ENCODE measurements at regions not wholly inside any gene's neighbourhood (a gene's known extent, or its start where the extent isn't known, plus 50 kb on each side); places are given as distances from the start of the nearest gene placed in this dataset.
"Not testable (repeated sequence)": the region's sequence is repeated elsewhere in the genome, so short reads cannot be mapped to it uniquely, and the experiment has no call there.

GRCh38 chr5:108541836-108542235, 159.9 kb upstream of the FBXL17 start:
- Mint-ChIP-seq H3K36me3 (ENCODE audit: low read depth) (no peaks in the 10 kb centered on the region), H3K4me1 (no peaks in the 10 kb centered on the region), H3K27me3 (peaks cover 14% of the 10 kb centered on the region), H3K27ac (no peak overlapping the region), H3K4me3 (no peak overlapping the region), H3K9me3 (no peaks in the 10 kb centered on the region)
- no peak for ATAC-seq (ENCODE audit: low read depth)
- ChIA-PET CTCF (no interaction called here), POLR2A (no interaction called here)
- intact Hi-C loops (cut with micrococcal nuclease), result no loop called here
- DNase-seq, result no peak
- TF ChIP-seq CTCF (IDR thresholded peaks at IDR 0.05), result no peak

DNA sequence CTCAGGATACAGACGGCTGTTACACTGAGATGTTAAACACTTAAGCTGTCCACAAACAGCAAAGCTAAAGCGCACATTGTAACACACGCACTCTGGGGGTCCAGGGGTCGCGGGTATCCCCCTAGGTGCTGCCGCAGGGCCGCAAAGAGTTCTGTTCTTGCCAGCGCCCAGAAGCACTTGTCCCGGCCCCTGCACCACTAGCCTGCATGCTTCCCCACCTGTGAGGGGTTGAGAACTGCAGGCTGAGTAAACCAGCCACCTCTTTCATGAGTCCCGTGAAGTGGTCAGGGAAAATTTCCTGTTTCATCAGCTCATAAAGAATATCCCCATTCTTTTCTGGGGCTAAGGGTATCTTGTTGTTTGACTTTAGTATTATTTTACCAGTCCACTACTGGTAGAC, 154.4 kb upstream of the FBXL17 start:
- H3K27me3 Mint-ChIP-seq, result peaks cover 14% of the 10 kb centered on the region
- no peaks in the 10 kb centered on the region for H3K9me3 Mint-ChIP-seq
- TF ChIP-seq CTCF (IDR thresholded peaks at IDR 0.05), result no peak
- no peak overlapping the region for H3K4me3 Mint-ChIP-seq
- intact Hi-C loops (cut with micrococcal nuclease), result no loop called here
- POLR2A ChIA-PET, result no interaction called here
- H3K27ac Mint-ChIP-seq, result no peak overlapping the region
- H3K4me1 Mint-ChIP-seq, result no peaks in the 10 kb centered on the region
- DNase-seq (no peak), ATAC-seq (ENCODE audit: low read depth) (no peak)
- no peaks in the 10 kb centered on the region for H3K36me3 Mint-ChIP-seq (ENCODE audit: low read depth)
- CTCF ChIA-PET, result no interaction called here

- DNase-seq; H3K9me3 Mint-ChIP-seq; H3K27ac Mint-ChIP-seq; H3K4me3 Mint-ChIP-seq; POLR2A ChIA-PET; intact Hi-C loops (cut with micrococcal nuclease); ATAC-seq (ENCODE audit: low read depth); H3K27me3 Mint-ChIP-seq; H3K4me1 Mint-ChIP-seq; CTCF ChIA-PET; H3K36me3 Mint-ChIP-seq (ENCODE audit: low read depth): not testable (repeated sequence)
Measured at GRCh38 chr5:108532129-108532445, 150.2 kb upstream of the FBXL17 start.

- H3K4me1 Mint-ChIP-seq, result no peaks in the 10 kb centered on the region
- intact Hi-C loops (cut with micrococcal nuclease), result no loop called here
- no peaks in the 10 kb centered on the region for H3K27me3 Mint-ChIP-seq
- no peak overlapping the region for H3K27ac Mint-ChIP-seq
- POLR2A ChIA-PET, result no interaction called here
- peaks cover 5% of the 10 kb centered on the region for H3K9me3 Mint-ChIP-seq
- no peak overlapping the region for H3K4me3 Mint-ChIP-seq
- CTCF ChIA-PET, result no interaction called here
- no peaks in the 10 kb centered on the region for H3K36me3 Mint-ChIP-seq (ENCODE audit: low read depth)
- TF ChIP-seq CTCF (IDR thresholded peaks at IDR 0.05), result no peak
- DNase-seq (no peak), ATAC-seq (ENCODE audit: low read depth) (no peak)
Measured at GRCh38 chr5:108531367-108532128, 149.7 kb upstream of the FBXL17 start.

DNA sequence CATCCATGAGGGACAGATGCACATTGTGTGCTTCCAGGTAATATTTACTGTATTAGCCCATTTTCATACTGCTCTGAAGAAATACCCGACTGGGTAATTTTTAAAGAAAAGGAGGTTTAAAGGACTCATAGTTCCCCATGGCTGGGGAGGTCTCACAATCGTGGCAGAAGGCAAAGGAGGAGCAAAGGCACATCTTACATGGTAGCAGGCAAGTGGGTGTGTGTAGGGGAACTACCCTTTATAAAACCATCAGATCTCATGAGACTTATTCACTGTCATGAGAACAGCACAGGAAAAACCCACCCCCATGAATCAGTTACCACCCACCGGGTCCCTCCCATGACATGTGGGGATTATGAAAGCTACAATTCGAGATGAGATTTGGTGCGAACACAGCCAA, 148.8 kb upstream of the FBXL17 start:
- H3K27me3 Mint-ChIP-seq, result no peaks in the 10 kb centered on the region
- no peak overlapping the region for H3K4me3 Mint-ChIP-seq
- no peaks in the 10 kb centered on the region for H3K4me1 Mint-ChIP-seq
- ChIA-PET POLR2A (no interaction called here), CTCF (no interaction called here)
- no peak for DNase-seq
- no peak for ATAC-seq (ENCODE audit: low read depth)
- H3K36me3 Mint-ChIP-seq (ENCODE audit: low read depth), result no peaks in the 10 kb centered on the region
- intact Hi-C loops (cut with micrococcal nuclease), result no loop called here
- no peak overlapping the region for H3K27ac Mint-ChIP-seq
- no peak for TF ChIP-seq CTCF (IDR thresholded peaks at IDR 0.05)
- H3K9me3 Mint-ChIP-seq, result peaks cover 11% of the 10 kb centered on the region

- Mint-ChIP-seq H3K4me3 (no peak overlapping the region), H3K4me1 (peaks cover 3% of the 10 kb centered on the region), H3K36me3 (ENCODE audit: low read depth) (no peaks in the 10 kb centered on the region), H3K9me3 (peaks cover 14% of the 10 kb centered on the region), H3K27ac (no peak overlapping the region), H3K27me3 (no peaks in the 10 kb centered on the region)
- intact Hi-C loops (cut with micrococcal nuclease), result no loop called here
- ATAC-seq (ENCODE audit: low read depth), result no peak
- CTCF ChIA-PET, result no interaction called here
- no peak for DNase-seq
- TF ChIP-seq CTCF (IDR thresholded peaks at IDR 0.05), result no peak
- POLR2A ChIA-PET, result no interaction called here
Measured at GRCh38 chr5:108529381-108529780, 147.5 kb upstream of the FBXL17 start.

Data from activated B cell treated with CpG ODN at 0.5 μM for 24 hours (primary cell).